ENCODE measurements at regions not wholly inside any gene's neighbourhood (a gene's known extent, or its start where the extent isn't known, plus 50 kb on each side); places are given as distances from the start of the nearest gene placed in this dataset.

- no peak for TF ChIP-seq CTCF (IDR thresholded peaks at IDR 0.05; ENCODE audit: insufficient read depth, missing control alignments)
- FAIRE-seq = no peak
- DNase-seq (ENCODE audit: insufficient read length, low spot score) = no peak
Observed at GRCh38 chr3:8077126-8077525, 424.5 kb upstream of the LMCD1 start.

- DNase-seq (ENCODE audit: insufficient read length, low spot score) = no peak
- TF ChIP-seq CTCF (IDR thresholded peaks at IDR 0.05; ENCODE audit: insufficient read depth, missing control alignments) = no peak
- no peak for FAIRE-seq
Observed at GRCh38 chr3:8080464-8080863, 421.2 kb upstream of the LMCD1 start.

GRCh38 chr3:8085498-8085897 lies 416.1 kb upstream of the LMCD1 start:
- no peak for FAIRE-seq
- no peak for TF ChIP-seq CTCF (IDR thresholded peaks at IDR 0.05; ENCODE audit: insufficient read depth, missing control alignments)
- no peak for DNase-seq (ENCODE audit: insufficient read length, low spot score)

GRCh38 chr3:8087951-8088350 lies 413.7 kb upstream of the LMCD1 start:
- DNase-seq (ENCODE audit: insufficient read length, low spot score) (no peak), FAIRE-seq (no peak)
- no peak for TF ChIP-seq CTCF (IDR thresholded peaks at IDR 0.05; ENCODE audit: insufficient read depth, missing control alignments)

- FAIRE-seq (no peak), DNase-seq (ENCODE audit: insufficient read length, low spot score) (no peak)
- TF ChIP-seq CTCF (IDR thresholded peaks at IDR 0.05; ENCODE audit: insufficient read depth, missing control alignments) = no peak
Observed at GRCh38 chr3:8094415-8094814, 407.2 kb upstream of the LMCD1 start.

GRCh38 chr3:8095724-8096123 lies 405.9 kb upstream of the LMCD1 start:
- TF ChIP-seq CTCF (IDR thresholded peaks at IDR 0.05; ENCODE audit: insufficient read depth, missing control alignments) = peak; percentile 29

GRCh38 chr3:8097690-8098089 lies 403.9 kb upstream of the LMCD1 start:
- FAIRE-seq (peak; percentile 46), DNase-seq (ENCODE audit: insufficient read length, low spot score) (no peak)
- TF ChIP-seq CTCF (IDR thresholded peaks at IDR 0.05; ENCODE audit: insufficient read depth, missing control alignments) = no peak

More at GRCh38 chr3:8095724-8096123, 405.9 kb upstream of the LMCD1 start:
- DNase-seq (ENCODE audit: insufficient read length, low spot score) (no peak), FAIRE-seq (no peak)
